ENCODE measurements at regions not wholly inside any gene's neighbourhood (a gene's known extent, or its start where the extent isn't known, plus 50 kb on each side); places are given as distances from the start of the nearest gene placed in this dataset.

DNA sequence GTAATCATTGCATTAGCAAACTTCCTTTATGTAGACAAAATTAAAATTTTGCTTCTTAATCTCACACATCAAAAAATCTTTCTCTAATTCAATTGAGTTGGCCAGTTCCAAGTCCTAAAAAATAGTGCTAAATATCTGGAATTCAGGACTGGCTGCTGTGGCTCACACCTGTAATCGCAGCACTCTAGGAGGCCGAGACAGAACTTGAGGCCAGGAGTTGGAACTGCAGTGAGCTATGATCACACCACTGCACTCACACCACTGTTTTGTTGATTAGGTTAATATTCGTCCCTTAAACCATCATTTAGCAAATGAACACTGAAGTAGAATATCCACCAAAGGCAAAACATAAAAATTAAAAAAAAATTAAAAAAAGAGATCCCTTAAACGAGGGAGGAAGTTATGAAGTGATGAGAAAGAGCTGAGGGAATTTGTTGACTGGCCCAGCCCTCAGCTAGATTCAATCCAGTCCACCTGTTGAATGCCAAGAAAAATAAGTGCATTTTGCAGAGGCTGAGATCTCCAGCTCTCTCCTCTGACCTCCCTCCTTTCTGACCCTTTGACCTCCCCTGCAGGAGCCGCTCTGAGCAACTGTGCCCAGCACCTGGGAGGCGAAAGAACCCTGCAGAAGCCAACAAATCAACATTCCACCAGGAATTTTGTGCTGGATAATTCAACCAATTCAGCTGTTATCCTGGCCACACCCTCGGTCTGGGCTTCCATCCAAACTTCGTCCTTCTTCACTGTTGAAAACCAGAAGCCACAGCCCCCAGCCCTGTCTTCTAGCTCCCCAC lies 96.8 kb downstream of the OR2K2 start:
- Mint-ChIP-seq H3K27ac (ENCODE audit: unreplicated experiment) (no peak overlapping the region), H3K4me1 (ENCODE audit: low read depth, unreplicated experiment) (no peaks in the 10 kb centered on the region), H3K36me3 (ENCODE audit: unreplicated experiment) (no peaks in the 10 kb centered on the region), H3K4me3 (ENCODE audit: unreplicated experiment) (no peak overlapping the region), H3K27me3 (ENCODE audit: unreplicated experiment) (no peaks in the 10 kb centered on the region), H3K9me3 (ENCODE audit: unreplicated experiment) (no peaks in the 10 kb centered on the region)
- TF ChIP-seq, protein P1, sequence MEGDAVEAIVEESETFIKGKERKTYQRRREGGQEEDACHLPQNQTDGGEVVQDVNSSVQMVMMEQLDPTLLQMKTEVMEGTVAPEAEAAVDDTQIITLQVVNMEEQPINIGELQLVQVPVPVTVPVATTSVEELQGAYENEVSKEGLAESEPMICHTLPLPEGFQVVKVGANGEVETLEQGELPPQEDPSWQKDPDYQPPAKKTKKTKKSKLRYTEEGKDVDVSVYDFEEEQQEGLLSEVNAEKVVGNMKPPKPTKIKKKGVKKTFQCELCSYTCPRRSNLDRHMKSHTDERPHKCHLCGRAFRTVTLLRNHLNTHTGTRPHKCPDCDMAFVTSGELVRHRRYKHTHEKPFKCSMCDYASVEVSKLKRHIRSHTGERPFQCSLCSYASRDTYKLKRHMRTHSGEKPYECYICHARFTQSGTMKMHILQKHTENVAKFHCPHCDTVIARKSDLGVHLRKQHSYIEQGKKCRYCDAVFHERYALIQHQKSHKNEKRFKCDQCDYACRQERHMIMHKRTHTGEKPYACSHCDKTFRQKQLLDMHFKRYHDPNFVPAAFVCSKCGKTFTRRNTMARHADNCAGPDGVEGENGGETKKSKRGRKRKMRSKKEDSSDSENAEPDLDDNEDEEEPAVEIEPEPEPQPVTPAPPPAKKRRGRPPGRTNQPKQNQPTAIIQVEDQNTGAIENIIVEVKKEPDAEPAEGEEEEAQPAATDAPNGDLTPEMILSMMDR (IDR thresholded peaks at IDR 0.05; ENCODE audit: partially characterized antibody, unreplicated experiment), result no peak
- DNase-seq, result no peak

DNA sequence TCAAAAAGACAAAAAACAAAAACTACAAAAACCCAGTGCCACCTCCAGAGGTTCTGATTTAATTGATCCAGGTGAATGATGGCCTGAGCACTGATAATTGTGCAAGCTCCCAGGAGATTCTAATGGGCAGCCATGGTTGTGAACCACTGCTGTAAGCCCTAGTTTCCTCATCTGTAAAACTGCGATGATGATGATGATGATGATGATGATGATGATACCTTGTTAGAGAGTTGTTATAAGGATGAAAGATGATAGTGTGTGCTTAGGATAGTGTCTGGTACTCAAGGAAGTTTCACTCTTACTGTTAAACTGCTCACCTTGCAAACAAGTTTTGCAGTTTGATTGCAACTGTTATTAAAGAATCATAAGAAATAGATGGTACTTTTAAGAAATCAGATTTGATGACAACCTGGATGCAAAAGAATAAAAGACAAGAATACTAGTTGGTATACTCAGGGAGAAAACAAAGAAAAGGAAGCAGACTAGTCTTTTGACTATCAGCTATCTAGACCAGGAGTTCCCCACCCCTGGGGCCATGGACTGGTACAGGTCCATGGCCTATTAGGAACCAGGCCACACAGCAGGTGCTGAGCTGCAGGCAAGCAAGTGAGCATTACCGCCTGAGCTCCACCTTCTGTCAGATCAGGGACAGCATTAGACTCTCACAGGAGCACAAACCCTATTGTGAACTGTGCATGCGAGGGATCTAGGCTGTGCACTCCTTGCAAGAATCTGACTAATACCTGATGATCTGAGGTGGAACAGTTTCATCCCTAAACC lies 98.0 kb downstream of the OR2K2 start:
- Mint-ChIP-seq H3K27me3 (ENCODE audit: unreplicated experiment) (no peaks in the 10 kb centered on the region), H3K4me3 (ENCODE audit: unreplicated experiment) (no peak overlapping the region), H3K27ac (ENCODE audit: unreplicated experiment) (no peak overlapping the region), H3K4me1 (ENCODE audit: low read depth, unreplicated experiment) (no peaks in the 10 kb centered on the region), H3K36me3 (ENCODE audit: unreplicated experiment) (no peaks in the 10 kb centered on the region), H3K9me3 (ENCODE audit: unreplicated experiment) (no peaks in the 10 kb centered on the region)
- TF ChIP-seq, protein P1 (IDR thresholded peaks at IDR 0.05; ENCODE audit: partially characterized antibody, unreplicated experiment), result no peak
- DNase-seq, result no peak

DNA sequence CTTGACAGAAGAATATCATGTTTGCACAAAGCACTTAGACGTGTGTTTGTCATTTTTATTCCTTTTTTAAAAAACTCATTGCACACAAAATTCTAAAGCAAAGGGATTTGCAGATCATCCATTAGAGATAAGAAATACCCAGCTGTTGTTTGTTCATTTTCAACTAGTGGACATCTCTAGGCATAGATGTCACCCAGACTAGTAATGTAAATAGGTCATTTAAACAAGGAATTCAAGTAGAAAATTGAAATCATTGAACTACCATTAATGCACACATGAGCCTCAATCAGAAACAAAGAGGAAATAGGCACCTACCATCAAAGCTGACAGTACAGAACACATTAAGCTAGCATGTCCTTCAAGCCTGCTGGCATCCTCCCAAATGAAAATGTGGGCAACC lies 107.3 kb downstream of the OR2K2 start:
- TF ChIP-seq, protein P1 (IDR thresholded peaks at IDR 0.05; ENCODE audit: partially characterized antibody, unreplicated experiment), result no peak
- Mint-ChIP-seq H3K9me3 (ENCODE audit: unreplicated experiment) (no peaks in the 10 kb centered on the region), H3K27me3 (ENCODE audit: unreplicated experiment) (peaks cover 2% of the 10 kb centered on the region), H3K4me1 (ENCODE audit: low read depth, unreplicated experiment) (no peaks in the 10 kb centered on the region), H3K36me3 (ENCODE audit: unreplicated experiment) (no peaks in the 10 kb centered on the region), H3K4me3 (ENCODE audit: unreplicated experiment) (no peak overlapping the region), H3K27ac (ENCODE audit: unreplicated experiment) (no peak overlapping the region)
- no peak for DNase-seq

DNA sequence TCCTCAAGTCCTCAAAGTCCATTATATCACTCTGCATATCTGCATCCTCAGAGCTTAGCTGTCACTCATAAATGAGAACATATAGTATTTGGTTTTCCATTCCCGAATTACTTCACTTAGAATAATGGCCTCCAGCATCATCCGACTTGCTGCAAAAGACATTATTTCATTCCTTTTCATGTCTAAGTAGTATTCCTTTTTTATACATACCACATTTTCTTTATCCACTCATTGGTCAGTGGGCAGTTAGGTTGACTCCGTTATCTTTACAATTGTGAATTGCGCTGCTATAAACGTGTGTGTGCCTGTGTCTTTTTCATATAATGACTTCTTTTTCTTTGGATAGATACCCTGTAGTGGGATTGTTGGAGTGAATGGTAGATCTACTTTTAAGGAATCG lies 117.2 kb downstream of the OR2K2 start:
- TF ChIP-seq, protein P1 (IDR thresholded peaks at IDR 0.05; ENCODE audit: partially characterized antibody, unreplicated experiment), result no peak
- Mint-ChIP-seq H3K4me1 (ENCODE audit: low read depth, unreplicated experiment) (no peaks in the 10 kb centered on the region), H3K4me3 (ENCODE audit: unreplicated experiment) (no peak overlapping the region), H3K27me3 (ENCODE audit: unreplicated experiment) (no peaks in the 10 kb centered on the region), H3K9me3 (ENCODE audit: unreplicated experiment) (no peaks in the 10 kb centered on the region), H3K27ac (ENCODE audit: unreplicated experiment) (no peak overlapping the region), H3K36me3 (ENCODE audit: unreplicated experiment) (no peaks in the 10 kb centered on the region)
- DNase-seq, result no peak

DNA sequence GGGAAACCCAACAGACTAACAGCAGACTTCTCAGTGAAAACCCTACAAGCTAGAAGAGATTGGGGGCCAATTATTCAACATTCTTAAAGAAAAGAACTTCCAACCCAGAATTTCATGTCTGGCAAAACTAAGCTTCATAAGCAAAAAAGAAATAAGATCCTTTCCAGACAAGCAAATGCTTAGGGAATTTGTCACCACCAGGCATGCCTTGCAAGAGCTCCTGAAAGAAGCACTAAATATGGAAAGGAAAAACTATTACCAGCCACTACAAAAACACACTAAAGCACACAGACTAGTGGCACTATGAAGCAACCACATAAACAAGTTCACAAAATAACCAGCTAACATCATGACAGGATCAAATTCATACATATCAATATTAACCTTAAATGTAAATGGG lies 131.1 kb downstream of the OR2K2 start:
- Mint-ChIP-seq H3K36me3 (ENCODE audit: unreplicated experiment) (peaks cover 4% of the 10 kb centered on the region), H3K4me1 (ENCODE audit: low read depth, unreplicated experiment) (no peaks in the 10 kb centered on the region), H3K9me3 (ENCODE audit: unreplicated experiment) (no peaks in the 10 kb centered on the region), H3K4me3 (ENCODE audit: unreplicated experiment) (no peak overlapping the region), H3K27ac (ENCODE audit: unreplicated experiment) (no peak overlapping the region), H3K27me3 (ENCODE audit: unreplicated experiment) (peaks cover 5% of the 10 kb centered on the region)
- DNase-seq, result no peak
- TF ChIP-seq, protein P1 (IDR thresholded peaks at IDR 0.05; ENCODE audit: partially characterized antibody, unreplicated experiment), result no peak
